ENCODE measurements at regions not wholly inside any gene's neighbourhood (a gene's known extent, or its start where the extent isn't known, plus 50 kb on each side); places are given as distances from the start of the nearest gene placed in this dataset.

DNA sequence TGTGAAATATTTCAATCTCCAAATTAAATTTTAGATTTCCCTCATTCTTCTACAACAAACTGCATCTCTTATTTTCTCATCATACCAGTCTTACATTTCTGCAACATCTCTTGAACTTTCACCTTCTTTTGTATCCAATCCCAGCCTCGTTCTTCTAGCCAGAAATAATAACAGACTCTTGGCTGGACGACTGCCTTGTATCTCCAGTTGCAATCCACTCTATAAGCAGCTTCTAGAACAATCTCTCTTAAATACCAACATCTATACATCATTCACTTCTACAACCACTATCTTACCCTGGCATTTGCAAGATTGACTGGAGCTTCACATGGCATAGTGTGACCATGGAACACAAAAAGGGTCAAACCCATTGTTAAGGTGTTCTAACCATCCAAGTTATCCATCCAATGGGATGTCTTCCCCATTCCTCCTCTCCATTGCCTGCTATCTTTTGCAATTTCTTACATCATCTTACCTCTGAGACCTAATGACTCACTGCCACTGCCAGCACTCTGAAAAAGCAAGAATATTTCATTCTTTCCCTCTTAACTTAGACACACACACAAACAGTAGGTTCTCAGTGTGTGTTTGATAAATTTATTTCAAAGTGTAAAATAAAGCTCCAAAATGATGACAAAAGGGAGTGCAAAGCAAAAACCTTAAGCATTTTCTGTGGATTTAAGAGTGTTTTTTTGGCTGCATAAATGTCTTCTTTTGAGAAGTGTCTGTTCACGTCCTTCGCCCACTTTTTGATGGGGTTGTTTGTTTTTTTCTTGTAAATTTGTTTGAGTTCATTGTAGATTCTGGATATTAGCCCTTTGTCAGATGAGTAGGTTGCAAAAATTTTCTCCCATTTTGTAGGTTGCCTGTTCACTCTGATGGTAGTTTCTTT, 145.6 kb downstream of the METTL4 start:
- no peak for DNase-seq (ENCODE audit: low spot score)

DNA sequence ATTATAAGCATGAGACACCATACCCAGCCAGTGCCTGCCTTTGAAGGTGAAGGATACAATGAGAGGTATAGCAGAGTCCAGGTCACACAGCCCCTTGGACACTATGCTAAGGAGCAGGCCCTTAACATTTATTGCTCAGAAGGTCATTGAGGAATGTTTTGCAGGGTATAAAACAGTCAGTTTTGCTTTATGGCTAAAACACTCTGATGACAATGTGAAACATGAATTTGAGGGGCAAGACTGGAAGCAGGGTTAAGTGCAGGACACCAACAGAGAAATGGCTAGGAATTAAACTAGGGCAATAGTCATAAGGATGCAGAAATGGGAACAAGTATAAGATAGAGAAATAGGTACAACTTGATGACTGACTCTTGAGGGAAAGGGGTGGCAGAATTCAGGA, 141.1 kb downstream of the METTL4 start:
- DNase-seq (ENCODE audit: low spot score) = no peak

DNA sequence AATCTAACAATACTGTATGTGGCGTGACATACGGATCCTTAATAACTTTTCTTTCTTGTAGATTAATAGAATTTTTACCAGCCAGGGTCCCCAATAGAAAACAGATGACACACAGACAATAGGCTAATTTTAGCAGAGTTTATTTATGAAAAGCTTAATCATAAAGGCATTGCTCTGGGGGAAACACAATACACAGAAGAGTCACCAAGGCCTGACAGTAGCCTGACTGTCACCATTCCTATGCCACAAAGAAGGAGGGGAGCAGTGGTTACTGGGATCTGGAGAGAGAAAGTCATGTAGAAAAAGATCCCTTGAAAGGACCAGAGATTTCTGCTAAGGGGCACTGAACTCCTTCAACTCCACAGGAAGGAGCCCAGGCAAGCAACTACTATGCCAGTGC, 139.5 kb downstream of the METTL4 start:
- no peak for DNase-seq (ENCODE audit: low spot score)

DNA sequence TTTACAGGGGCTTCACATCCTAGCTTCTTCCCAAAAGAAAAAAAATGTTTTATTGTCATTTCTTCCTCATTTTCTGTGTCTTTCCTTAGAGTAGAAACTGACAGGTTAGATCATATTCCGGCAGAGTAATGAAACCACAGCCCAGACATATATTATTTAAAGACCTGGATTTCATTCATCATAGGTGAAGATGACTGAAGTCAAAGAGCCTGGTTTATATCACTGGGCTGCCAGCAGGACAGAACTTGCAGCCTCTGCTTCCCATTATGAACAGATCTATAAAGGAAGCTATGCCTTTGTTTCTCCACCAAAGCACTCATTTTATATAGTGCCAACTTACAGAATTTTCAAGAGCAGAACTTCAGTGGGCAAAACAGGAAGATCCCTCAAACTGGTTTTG, 137.9 kb downstream of the METTL4 start:
- DNase-seq (ENCODE audit: low spot score) = no peak

DNA sequence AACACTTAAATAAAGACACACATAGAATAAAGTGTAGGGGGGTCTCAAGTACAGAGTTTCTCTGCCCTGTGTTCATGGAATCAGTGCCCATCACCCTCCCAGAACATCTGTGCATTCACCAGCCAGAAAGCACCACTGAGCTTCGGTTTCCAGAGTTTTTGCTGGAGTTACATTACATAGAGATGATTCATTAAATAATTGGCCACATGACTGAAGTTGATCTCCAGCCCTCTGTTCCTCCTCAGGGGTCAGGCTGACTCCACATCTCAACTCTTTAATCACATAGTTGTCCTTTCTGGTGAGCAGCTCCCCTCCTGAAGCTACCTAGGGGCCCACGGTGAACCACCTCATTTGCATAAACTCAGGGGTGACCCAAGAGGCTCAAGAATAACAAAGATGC, 129.8 kb downstream of the METTL4 start:
- DNase-seq (ENCODE audit: low spot score) = no peak

DNA sequence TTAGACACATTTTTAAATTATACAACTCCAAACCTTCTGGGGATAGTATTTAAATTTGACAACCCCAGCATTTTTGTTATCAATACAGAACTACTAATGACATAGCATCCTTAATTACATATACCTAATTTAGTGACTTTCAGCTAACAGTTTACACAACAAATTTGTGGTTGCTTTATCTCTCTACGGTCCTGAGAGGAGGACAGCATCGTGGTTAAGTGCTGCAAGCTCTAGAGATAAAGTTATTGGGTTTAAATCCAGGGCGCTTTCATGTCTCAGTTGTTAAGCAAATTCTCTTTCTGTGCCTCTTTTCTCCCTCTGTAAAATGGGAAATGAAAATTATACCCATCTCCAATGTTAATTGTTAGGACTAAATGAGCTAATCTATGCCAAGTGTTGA, 129.3 kb downstream of the METTL4 start:
- no peak for DNase-seq (ENCODE audit: low spot score)

DNA sequence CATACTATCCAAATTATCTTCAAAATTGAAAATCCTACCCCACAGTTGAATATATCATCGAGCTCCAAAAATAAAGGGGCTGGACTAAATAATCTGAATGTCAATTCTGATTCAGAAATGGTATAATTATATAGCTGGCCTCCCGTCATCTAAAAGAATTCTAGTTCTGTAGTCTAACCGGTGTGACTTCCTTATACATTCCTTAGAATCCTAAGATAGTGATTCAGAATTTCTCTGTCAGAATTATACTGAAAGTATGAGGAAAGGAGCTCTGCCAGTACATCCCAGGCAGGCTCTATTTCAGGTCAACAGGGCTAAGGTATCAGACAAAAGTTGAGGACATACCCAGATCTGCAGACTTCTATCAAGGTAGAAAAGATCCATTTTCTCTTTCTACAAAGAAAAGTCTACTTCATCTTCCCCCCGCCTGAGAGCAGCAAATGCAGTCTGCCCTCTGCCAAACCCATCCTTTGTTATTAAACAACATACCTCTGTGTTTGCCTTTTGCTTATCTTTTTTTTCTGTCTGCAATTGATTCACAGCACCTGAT, 128.5 kb downstream of the METTL4 start:
- DNase-seq (ENCODE audit: low spot score) = no peak

DNA sequence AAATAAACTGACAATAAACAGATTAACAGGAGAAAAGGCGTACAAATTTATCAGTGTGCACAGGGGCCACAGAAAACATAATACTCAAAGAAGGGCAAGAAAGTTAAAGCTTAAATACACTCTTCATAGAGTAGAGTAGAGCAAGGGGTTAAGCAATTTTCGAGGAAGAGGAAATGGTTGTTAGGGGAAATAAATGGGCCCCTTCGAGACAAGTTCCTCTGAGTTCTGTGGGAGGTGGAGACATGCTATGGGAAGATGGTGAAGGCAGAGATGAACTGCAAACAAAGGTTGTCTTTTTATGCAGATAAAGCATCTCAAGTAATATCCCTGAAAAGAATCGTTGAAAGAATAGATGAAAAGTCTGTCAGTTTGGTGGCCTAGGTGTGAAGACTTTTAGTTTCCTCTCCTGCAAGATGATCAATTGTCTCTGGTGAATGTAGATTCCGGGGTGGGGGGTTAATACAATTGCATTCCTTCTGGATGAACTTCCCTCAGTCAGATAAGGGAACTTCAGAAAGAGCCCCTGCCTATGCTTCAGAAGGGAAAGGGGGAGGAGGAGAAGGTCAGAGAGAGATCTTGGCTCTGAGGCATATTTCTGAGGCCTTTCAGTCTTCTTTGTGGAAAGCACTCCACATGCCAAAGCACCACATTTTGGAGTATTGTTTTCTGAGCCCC, 127.0 kb downstream of the METTL4 start:
- no peak for DNase-seq (ENCODE audit: low spot score)

DNA sequence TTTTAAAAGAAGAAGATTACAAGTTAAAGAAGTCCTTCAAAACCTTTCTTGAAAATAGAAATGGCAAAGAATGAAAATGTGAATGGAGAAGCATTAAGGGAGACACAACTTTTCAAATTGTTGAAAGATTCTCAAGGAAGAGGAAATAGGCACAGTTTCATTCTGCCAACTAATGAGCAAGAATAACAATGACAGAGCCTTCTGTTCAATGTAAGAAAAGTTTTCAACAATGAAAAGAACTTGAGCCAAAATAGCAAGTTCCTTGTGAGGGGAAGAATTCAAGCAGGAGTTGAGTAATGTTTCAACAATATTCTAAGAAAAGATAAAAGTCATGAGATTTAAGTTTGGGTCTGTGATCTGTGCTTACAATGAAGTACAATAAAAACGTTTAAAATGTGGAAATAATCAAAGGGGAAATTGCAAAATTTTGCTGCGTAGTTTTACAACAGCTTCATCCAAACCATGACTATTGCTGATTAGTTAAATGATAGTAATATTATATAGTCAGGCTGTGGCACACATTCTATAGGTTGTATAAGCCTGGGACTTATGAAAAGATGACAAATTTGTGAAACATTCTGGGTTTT, 122.6 kb downstream of the METTL4 start:
- no peak for DNase-seq (ENCODE audit: low spot score)

DNA sequence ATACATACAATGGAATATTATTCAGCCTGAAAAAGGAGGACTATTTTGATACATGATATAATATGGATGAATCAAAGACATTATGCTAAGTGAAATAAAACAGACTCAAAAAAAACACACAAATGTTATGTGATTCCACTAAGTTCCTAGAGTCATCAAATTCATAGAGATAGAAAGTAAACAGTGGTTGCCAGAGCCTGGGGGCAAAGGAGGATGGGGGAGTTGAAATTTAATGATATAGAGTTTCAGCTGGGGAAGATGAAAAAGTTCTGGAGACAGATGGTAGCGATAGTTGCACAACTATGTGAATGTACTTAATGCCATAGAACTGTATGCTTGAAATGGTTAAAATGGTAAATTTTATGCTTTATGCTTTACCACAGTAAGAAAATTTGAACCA, 119.7 kb downstream of the METTL4 start:
- DNase-seq (ENCODE audit: low spot score) = no peak

DNA sequence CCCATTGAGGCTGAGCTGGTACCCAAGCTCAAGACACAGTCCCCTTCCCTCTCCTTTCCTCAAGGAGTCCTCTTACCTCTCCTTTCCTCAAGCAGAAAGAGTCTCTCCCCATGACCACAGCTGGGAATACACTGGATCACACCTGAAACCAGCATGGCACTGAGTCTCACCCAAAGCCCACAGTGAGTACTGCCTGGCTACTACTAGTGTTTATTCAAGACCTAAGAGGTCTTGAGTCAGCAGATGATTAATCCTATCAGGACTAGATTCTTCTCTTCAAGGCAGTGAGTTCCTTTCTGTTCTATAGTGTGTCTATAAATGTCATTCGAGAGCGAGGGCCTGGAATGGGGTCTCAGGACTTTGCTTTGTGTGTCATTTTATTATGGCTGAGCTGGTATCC, 111.4 kb downstream of the METTL4 start:
- no peak for DNase-seq (ENCODE audit: low spot score)

DNA sequence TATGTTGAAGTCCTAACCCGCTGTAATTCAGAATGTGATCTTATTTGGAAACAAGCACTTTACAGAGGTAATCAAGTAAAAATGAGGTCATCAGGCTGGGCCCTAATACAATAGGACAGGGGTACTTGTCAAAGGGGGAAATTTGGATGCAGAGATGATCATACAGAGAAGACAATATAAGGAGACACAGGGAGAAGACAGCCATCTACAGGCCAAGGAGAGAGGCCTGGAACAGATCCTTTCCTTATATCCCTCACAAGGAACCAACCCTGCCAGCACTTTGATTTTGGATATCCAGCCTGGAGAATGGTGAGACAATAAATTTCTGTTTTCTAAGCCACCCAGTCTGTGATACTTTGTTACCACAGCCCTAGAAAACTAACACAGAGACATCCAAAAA, 104.3 kb downstream of the METTL4 start:
- no peak for DNase-seq (ENCODE audit: low spot score)

DNA sequence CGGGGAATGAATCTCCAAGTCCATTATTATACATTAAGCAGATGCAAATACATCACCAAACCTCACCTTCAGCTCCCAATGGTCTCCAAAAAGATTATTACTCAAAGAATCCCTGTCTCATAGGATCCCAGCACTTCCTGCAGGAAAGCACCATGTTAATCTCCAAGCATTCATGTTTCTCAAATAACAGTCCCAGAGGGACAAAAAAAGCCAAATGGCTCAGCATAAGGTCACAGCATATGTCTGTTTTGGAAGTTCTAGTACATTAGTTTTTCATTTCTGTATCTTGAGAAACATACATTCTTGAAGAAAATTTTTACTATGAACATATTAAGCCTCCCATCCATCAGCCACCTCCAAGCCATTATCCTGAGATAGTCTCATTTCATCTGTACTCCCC, 103.3 kb downstream of the METTL4 start:
- DNase-seq (ENCODE audit: low spot score) = no peak

DNA sequence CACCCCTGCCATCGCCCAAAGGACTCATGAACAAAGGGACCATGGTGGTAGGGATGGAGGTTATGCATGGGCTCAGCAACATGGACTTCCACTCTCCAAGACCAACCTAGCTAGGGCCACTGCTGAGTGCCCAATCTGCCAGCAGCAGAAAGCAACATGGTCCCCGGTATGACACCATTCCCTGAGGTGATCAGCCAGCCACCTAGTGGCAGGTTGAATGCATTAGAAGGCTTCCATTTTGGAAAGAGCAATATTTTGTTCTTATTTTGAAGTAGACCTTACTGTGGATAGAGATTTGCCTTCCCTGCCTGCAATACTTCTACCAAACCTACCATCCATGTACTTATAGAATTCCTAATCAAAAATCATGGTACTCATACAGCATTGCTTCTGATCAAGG, 99.8 kb downstream of the METTL4 start:
- DNase-seq (ENCODE audit: low spot score) = no peak

DNA sequence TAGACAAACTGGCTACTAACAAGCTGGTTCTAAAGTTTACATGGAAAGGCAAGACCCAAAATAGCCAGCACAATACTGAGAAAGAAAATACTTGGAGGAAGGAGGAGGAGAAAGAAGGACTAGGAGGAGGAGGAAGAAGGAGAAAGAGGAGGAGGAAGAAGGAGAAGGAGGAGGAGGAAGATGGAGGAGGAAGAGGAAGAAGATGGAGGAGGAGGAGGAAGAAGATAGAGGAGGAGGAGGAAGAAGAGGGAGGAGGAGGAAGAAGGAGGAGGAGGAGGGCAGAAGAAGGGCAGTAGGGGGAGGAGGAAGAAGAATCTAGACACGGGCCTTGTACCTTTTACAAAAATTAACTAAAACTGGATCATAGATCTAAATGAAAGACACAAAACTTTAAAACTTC, 92.6 kb downstream of the METTL4 start:
- DNase-seq (ENCODE audit: low spot score) = no peak

DNA sequence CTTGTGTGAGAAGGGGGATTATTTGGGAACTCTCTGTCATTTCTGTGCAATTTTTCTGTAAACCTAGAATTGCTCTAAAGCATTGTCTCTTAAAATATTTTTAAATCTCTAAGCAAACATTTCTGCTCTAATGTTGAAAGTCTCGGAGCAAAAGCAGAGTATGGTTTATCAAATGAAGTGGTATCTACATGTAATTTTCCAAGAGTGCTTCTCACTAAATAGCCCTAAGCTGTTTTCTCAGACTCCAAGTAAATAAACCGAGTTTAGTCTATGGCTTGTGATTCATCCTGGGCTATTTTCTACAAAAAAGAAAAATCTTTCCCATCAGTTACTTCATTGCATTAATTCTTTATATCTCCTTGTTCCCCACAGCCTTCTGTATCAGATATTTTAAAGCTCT, 90.8 kb downstream of the METTL4 start:
- DNase-seq (ENCODE audit: low spot score) = no peak

DNA sequence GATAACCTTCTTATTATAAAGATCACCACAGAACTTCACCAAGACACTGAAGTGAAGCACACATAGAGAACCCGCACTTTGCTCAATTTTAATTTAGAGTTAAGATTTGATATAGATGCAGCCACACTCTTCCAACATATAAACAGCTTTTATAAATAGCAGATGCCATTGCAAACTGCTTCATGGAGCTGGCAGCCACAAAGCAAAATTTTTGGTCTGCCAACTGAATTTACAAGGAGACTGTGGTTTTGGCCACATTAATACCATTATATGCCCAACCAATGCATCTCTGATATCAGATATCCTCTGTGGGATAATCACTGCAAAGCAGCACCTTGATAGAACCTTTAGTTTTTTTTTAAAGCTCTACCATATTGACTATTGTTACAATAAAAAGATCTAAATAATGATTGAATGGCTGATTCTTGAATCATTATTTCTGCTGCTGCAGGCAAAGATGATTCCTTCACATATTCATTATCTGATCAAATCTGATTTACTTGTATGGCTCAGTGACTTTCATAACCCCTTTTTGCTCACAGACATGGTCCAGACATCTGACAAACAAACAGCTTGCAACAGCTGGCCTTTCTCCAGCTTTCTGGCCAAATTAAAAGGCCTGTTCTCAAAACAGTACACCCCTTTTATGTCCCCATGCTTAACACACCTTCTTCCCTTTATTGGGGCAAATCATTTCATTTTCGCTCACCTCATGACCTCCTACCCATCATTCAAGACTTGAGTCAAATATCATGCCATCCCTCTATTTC, 88.4 kb downstream of the METTL4 start:
- no peak for DNase-seq (ENCODE audit: low spot score)

DNA sequence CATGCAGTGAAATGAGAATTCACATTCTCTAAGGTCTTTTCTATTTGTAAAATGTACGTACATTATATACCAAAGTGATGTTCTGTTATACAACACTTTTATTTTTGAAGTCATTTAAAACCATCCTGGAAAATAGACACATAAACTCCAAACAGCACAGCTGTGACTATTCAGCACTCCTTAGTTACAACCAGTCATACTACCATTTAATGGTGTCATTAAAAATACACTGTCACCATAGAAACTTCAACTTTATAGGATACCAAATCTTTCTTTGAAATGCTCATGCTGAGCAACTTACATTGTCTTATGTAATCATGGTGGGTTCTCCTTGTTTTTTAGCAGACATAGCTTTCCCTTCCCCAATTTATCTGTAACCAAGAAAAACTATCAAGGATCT, 85.3 kb downstream of the METTL4 start:
- no peak for DNase-seq (ENCODE audit: low spot score)

DNA sequence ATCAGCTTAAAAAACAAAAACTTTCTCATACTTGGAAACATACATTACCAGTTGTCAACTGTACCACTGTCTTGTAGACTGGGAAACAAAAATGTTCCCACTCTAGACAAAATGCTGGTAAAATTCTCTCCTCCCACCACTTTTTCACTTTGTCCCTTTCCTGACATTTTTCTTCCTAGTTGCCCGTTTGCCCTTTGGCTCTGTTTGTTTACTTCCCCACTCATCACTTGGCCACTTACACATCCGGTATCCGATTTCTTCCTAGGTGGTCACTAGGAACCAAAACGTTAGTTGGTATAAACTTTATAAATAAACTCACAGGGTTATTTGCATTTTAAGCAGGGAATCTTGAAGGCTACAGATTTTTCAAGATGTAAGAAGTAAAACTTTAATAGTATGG, 84.9 kb downstream of the METTL4 start:
- DNase-seq (ENCODE audit: low spot score) = no peak
